ENCODE measurements at regions not wholly inside any gene's neighbourhood (a gene's known extent, or its start where the extent isn't known, plus 50 kb on each side); places are given as distances from the start of the nearest gene placed in this dataset.

- TF ChIP-seq PATZ1 (CRISPR knock-in tag; IDR thresholded peaks at IDR 0.05; ENCODE audit: borderline replicate concordance): no peak
- no peak for TF ChIP-seq ZNF565 (CRISPR knock-in tag; conservative IDR thresholded peaks at IDR 0.05; ENCODE audit: low read depth)
- TF ChIP-seq ZFP30 (CRISPR knock-in tag; IDR thresholded peaks at IDR 0.05): no peak
- no peak for TF ChIP-seq CREB5 (CRISPR knock-in tag; IDR thresholded peaks at IDR 0.05; ENCODE audit: low read depth)
Observed at GRCh38 chr18:30378097-30378496, 664.4 kb downstream of the DSC3 start.

Measured in SK-N-SH treated with all-trans-retinoic acid at 6 μM for 48 hours (cell line).